Endodermal cell (in vitro differentiated cells): ENCODE measurements at regions not wholly inside any gene's neighbourhood (a gene's known extent, or its start where the extent isn't known, plus 50 kb on each side); places are given as distances from the start of the nearest gene placed in this dataset.
A peak's percentile ranks its signal among the peaks of the same experiment; 100 is the strongest.

ENCODE experiments used
- DNase-seq: peaks from one replicate; pipeline ENCODE4 v3.0.0-alpha.2; 2017
- H3K27ac ChIP-seq: 2 replicates; pipeline ENCODE4 v1.5.1; 2013; ENCODE audit warnings: mild to moderate bottlenecking, low read depth, low read length, moderate library complexity
- H3K27me3 ChIP-seq: 2 replicates; pipeline ENCODE4 v1.6.1; 2013; ENCODE audit warnings: mild to moderate bottlenecking, low read length, moderate library complexity; ENCODE audit not compliant: insufficient read depth, control insufficient read depth, poor library complexity, severe bottlenecking
- H3K36me3 ChIP-seq: 2 replicates; pipeline ENCODE4 v1.7.0; 2013; ENCODE audit warnings: mild to moderate bottlenecking, low read length, moderate library complexity; ENCODE audit not compliant: control insufficient read depth, insufficient read depth
- H3K4me1 ChIP-seq: one replicate; pipeline ENCODE4 v1.7.0; 2013; ENCODE audit warnings: low read length; ENCODE audit not compliant: control insufficient read depth, insufficient read depth
- H3K4me3 ChIP-seq: 2 replicates; pipeline ENCODE4 v1.5.1; 2013; ENCODE audit warnings: mild to moderate bottlenecking, low read length, moderate library complexity
- H3K9ac ChIP-seq: 2 replicates; pipeline ENCODE4 v1.6.1; 2013; ENCODE audit warnings: mild to moderate bottlenecking, low read length, moderate library complexity; ENCODE audit not compliant: poor library complexity, severe bottlenecking; ENCODE audit errors: extremely low read depth
- H3K9me3 ChIP-seq: 2 replicates; pipeline ENCODE4 v1.6.1; 2013; ENCODE audit warnings: mild to moderate bottlenecking, low read length, moderate library complexity; ENCODE audit not compliant: control insufficient read depth
- H3K27ac Mint-ChIP-seq: 2 replicates; pipeline ENCODE4 v1.8.0; 2020; ENCODE audit warnings: mixed read lengths
- H3K27me3 Mint-ChIP-seq: 2 replicates; pipeline ENCODE4 v1.8.0; 2021; ENCODE audit warnings: mild to moderate bottlenecking, mixed read lengths; ENCODE audit not compliant: insufficient read depth
- H3K36me3 Mint-ChIP-seq: 2 replicates; pipeline ENCODE4 v1.8.0; 2020; ENCODE audit warnings: low read depth, mixed read lengths
- H3K4me1 Mint-ChIP-seq: 2 replicates; pipeline ENCODE4 v1.8.0; 2020; ENCODE audit warnings: mixed read lengths
- H3K4me3 Mint-ChIP-seq: 2 replicates; pipeline ENCODE4 v1.8.0; 2020; ENCODE audit warnings: mild to moderate bottlenecking, moderate library complexity, mixed read lengths
- H3K9me3 Mint-ChIP-seq: 2 replicates; pipeline ENCODE4 v1.8.0; 2020; ENCODE audit warnings: mild to moderate bottlenecking, mixed read lengths
- WGBS, 2 experiments: methylation state at CpG; one replicate each; pipeline versions ENCODE4 v1.1.5 to v1.1.7; 2013; ENCODE audit warnings: missing lambda C conversion rate in 2 of 2, mixed read lengths in 1 of 2; ENCODE audit not compliant: insufficient coverage in 1 of 2, insufficient read length in 1 of 2; 5-methylcytosine and 5-hydroxymethylcytosine counted together
- TF ChIP-seq, protein P1 (sequence below): fragments of 200-600 bp; sonication (generic); conservative IDR thresholded peaks from 2 replicates; pipeline ENCODE4 v1.5.0; 2021; ENCODE audit warnings: antibody characterized with exemption, mild to moderate bottlenecking

DNA sequence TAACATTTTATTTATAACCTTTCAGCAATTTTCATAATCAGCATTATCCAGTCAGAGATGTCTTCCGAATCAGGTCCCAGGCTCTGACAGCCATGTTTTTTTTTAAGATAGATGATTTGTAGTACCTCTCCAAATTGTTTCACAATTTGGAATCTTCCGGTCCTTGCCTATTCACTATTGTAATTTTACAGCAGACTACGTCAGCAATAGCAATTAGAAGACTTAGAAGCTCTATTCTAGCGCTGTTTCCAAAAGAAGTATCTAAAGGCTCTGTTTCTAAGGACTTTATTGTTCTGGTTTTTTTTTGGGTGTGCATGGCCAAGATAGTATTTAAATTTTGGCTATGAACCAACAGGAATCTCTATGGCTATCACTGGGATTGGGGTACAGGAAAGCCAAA lies 94.6 kb upstream of the PELI1 start:
- TF ChIP-seq, protein P1, sequence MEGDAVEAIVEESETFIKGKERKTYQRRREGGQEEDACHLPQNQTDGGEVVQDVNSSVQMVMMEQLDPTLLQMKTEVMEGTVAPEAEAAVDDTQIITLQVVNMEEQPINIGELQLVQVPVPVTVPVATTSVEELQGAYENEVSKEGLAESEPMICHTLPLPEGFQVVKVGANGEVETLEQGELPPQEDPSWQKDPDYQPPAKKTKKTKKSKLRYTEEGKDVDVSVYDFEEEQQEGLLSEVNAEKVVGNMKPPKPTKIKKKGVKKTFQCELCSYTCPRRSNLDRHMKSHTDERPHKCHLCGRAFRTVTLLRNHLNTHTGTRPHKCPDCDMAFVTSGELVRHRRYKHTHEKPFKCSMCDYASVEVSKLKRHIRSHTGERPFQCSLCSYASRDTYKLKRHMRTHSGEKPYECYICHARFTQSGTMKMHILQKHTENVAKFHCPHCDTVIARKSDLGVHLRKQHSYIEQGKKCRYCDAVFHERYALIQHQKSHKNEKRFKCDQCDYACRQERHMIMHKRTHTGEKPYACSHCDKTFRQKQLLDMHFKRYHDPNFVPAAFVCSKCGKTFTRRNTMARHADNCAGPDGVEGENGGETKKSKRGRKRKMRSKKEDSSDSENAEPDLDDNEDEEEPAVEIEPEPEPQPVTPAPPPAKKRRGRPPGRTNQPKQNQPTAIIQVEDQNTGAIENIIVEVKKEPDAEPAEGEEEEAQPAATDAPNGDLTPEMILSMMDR: no peak
- no peaks in the 10 kb centered on the region for H3K27me3 Mint-ChIP-seq
- Histone ChIP-seq H3K36me3 (no peaks in the 10 kb centered on the region), H3K9ac (no peak overlapping the region), H3K4me1 (peaks cover 5% of the 10 kb centered on the region), H3K9me3 (no peaks in the 10 kb centered on the region), H3K27me3 (no peaks in the 10 kb centered on the region), H3K27ac (no peak overlapping the region), H3K4me3 (no peak overlapping the region)
- no peak for DNase-seq
- no peak overlapping the region for H3K4me3 Mint-ChIP-seq
- peaks cover 8% of the 10 kb centered on the region for H3K4me1 Mint-ChIP-seq
- no peaks in the 10 kb centered on the region for H3K36me3 Mint-ChIP-seq
- H3K27ac Mint-ChIP-seq: no peak overlapping the region
- H3K9me3 Mint-ChIP-seq: no peaks in the 10 kb centered on the region
- WGBS, 2 experiments: 94 to 100% methylated on average over 1 to 4 of the region's 4 CpGs

GRCh38 chr2:64243081-64244036 lies 99.1 kb upstream of the PELI1 start:
- peaks cover 23% of the 10 kb centered on the region for H3K4me1 Mint-ChIP-seq
- DNase-seq: peak; percentile 26
- peaks cover 2% of the 10 kb centered on the region for H3K36me3 Mint-ChIP-seq
- H3K27me3 Mint-ChIP-seq: no peaks in the 10 kb centered on the region
- H3K27ac ChIP-seq: no peak overlapping the region
- TF ChIP-seq, protein P1: no peak
- no peaks in the 10 kb centered on the region for H3K9me3 Mint-ChIP-seq
- H3K4me3 Mint-ChIP-seq: no peak overlapping the region
- no peaks in the 10 kb centered on the region for H3K9me3 ChIP-seq
- no peaks in the 10 kb centered on the region for H3K36me3 ChIP-seq
- H3K27ac Mint-ChIP-seq: no peak overlapping the region
- 86 to 93% methylated on average over 1 to 2 of the region's 2 CpGs for WGBS, 2 experiments
- H3K27me3 ChIP-seq: no peaks in the 10 kb centered on the region
- H3K9ac ChIP-seq: no peak overlapping the region
- H3K4me1 ChIP-seq: peaks cover 5% of the 10 kb centered on the region
- H3K4me3 ChIP-seq: no peak overlapping the region

GRCh38 chr2:64244037-64244416 lies 99.8 kb upstream of the PELI1 start:
- Histone ChIP-seq H3K9me3 (no peaks in the 10 kb centered on the region), H3K4me3 (no peak overlapping the region), H3K36me3 (no peaks in the 10 kb centered on the region), H3K9ac (no peak overlapping the region), H3K4me1 (peaks cover 5% of the 10 kb centered on the region), H3K27ac (no peak overlapping the region), H3K27me3 (no peaks in the 10 kb centered on the region)
- no peak overlapping the region for H3K27ac Mint-ChIP-seq
- no peak overlapping the region for H3K4me3 Mint-ChIP-seq
- TF ChIP-seq, protein P1: no peak
- H3K9me3 Mint-ChIP-seq: no peaks in the 10 kb centered on the region
- DNase-seq: no peak
- WGBS, 2 experiments: 100% methylated on average over 1 of the region's 1 CpG
- peaks cover 5% of the 10 kb centered on the region for H3K36me3 Mint-ChIP-seq
- peaks cover 23% of the 10 kb centered on the region for H3K4me1 Mint-ChIP-seq
- no peaks in the 10 kb centered on the region for H3K27me3 Mint-ChIP-seq
